Heart right ventricle (tissue), 16 donors: ENCODE measurements at regions not wholly inside any gene's neighbourhood (a gene's known extent, or its start where the extent isn't known, plus 50 kb on each side); places are given as distances from the start of the nearest gene placed in this dataset.

Experiments
- ATAC-seq, 8 donors: fragments of 200-7000 bp; cut with Tn5 transposase; one replicate each; pipeline ENCODE4 v1.9.1; 2020; ENCODE audit warnings: mild to moderate bottlenecking in 8 of 8, moderate library complexity in 8 of 8, moderate number of reproducible peaks in 1 of 8
- DNase-seq, 2 donors: peaks; one replicate each; pipeline ENCODE4 v3.0.0-alpha.2; 2020
- H3K27ac ChIP-seq, 10 donors: fragments of 200-600 bp; sonication (generic) in 2 of 10; one replicate each; pipeline versions ENCODE4 v1.5.0 to v1.8.0; 2020 to 2022; ENCODE audit warnings: mild to moderate bottlenecking in 3 of 10
- H3K27me3 ChIP-seq, 7 donors: fragments of 200-600 bp; one replicate each; pipeline ENCODE4 v1.8.0; 2021 to 2022; ENCODE audit warnings: mild to moderate bottlenecking in 2 of 7
- H3K36me3 ChIP-seq, 9 donors: fragments of 200-600 bp; sonication (generic) in 1 of 9; one replicate each; pipeline versions ENCODE4 v1.5.0 to v1.8.0; 2020 to 2022; ENCODE audit warnings: mild to moderate bottlenecking in 2 of 9
- H3K4me1 ChIP-seq, 9 donors: fragments of 200-600 bp; sonication (generic) in 1 of 9; one replicate each; pipeline versions ENCODE4 v1.5.0 to v1.8.0; 2020 to 2022; ENCODE audit warnings: mild to moderate bottlenecking in 4 of 9
- H3K4me3 ChIP-seq, 10 donors: fragments of 200-600 bp; sonication (generic) in 2 of 10; one replicate each; pipeline versions ENCODE4 v1.5.0 to v1.8.0; 2020 to 2022; ENCODE audit warnings: mild to moderate bottlenecking in 7 of 10, moderate library complexity in 2 of 10
- H3K9me3 ChIP-seq, 11 donors: fragments of 200-600 bp in 10 of 11; sonication (generic) in 2 of 11; one replicate each; pipeline versions ENCODE4 v1.5.0 to v1.8.0; 2013 to 2022; ENCODE audit warnings: mild to moderate bottlenecking in 2 of 11, control low read depth in 1 of 11, moderate library complexity in 1 of 11
- WGBS, 2 donors: extraction: QIAGEN DNeasy Blood & Tissue Kit; methylation state at CpG; one replicate each; pipeline ENCODE4 v1.1.7; 2013; ENCODE audit warnings: inconsistent platforms in 1 of 2; 5-methylcytosine and 5-hydroxymethylcytosine counted together
- intact Hi-C, 10 donors: fragments of 100-400 bp; cut with DNase I; formaldehyde crosslinking; loops; one replicate each; pipeline versions ENCODE4 v1.11.1 to v1.14.2; 2022
- TF ChIP-seq, protein P1 (sequence below), 9 donors: fragments of 200-600 bp; sonication (generic) in 2 of 9; IDR thresholded peaks; one replicate each; pipeline versions ENCODE4 v1.5.0 to v1.8.0; 2021 to 2022; ENCODE audit warnings: antibody characterized with exemption in 9 of 9, mild to moderate bottlenecking in 5 of 9, moderate library complexity in 1 of 9
- donor health status: Arrhythmogenic right ventricular cardiomyopathy.
- donor health status: ischemic (EF 13 %, LVEDD 7.1; RV severe dilation, severe dysfunction).
- donor health status: healthy with polysubstance abuse.
- donor health status: DM: no; HTN: yes; CAD: no.
- donor health status: DM: no; HTN: no; CAD: no.
- donor health status: ischemic (EF 25% LVEDD 6.9; RV normal size, moderate dysfunction).
- donor health status: ischemic (EF 25% LVEDD 5.7; RV mildly dilated, moderate dysfunction).
- donor health status: healthy.
- donor health status: DM: yes; HTN: yes; CAD: no.
- donor health status: Ischemic cardiomyopathy.
- donor health status: ischemic (EF 35%, LVEDD 5.7; RV mildly dilated, moderate dysfunction).
- donor health status: nonischemic (EF 11% LVEDD 7.7; RV severe dilation, severe dysfunction).
- donor health status: DM: yes; HTN: yes; CAD: no.
- donor health status: PGD.
- donor health status: ischemic (EF 29% LVEDD 5.4; RV normal size, mild dysfunction).
- donor health status: nonischemic (EF 23%, LVEDD 6.1; RV moderate dilation, normal function).

DNA sequence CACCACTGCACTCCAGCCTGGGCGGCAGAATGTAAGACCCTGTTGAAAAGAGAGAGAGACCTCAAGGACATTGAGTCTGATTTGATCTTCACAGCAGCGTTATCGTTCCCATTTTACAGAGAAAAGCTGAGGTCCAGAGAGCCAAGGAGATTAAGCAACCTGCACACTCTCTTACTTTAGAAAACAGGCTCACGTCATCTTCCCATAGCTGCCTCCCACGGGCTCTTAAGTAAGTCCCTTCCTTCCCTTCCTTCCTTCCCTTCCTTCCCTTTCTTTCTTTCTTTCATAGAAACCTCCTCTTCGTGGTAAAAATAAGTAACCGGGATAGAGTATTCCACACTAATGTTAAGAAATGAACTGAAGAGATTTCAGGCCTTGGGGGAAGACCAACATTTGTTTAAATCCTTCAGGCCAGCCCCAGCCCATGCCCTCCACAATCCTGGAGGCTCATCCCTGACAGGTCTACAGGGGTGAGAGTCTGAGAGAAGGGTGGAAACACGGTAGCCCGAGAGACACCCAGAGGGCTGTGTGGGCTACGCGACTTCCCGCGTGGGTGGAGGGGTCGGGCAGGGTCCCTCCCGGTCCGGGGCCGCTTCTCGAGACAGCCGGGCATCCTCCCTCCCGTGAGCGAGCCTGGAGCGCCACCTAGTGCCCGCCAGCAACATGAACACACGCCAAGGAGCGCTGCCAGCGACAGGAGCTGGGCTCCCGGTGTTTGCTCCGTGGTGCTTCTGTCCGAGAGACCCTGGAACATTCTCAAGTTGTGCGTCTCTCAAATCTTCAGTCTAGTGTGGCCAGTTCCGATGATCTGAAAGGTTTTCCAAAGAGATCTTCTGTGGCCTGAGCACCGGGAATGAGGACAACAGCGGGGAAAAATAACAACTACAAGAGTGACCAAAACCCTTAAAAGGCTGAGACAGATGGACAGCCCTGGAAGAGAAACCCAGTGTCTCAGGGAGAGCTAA lies 160.3 kb downstream of the INO80D start:
- TF ChIP-seq, protein P1, sequence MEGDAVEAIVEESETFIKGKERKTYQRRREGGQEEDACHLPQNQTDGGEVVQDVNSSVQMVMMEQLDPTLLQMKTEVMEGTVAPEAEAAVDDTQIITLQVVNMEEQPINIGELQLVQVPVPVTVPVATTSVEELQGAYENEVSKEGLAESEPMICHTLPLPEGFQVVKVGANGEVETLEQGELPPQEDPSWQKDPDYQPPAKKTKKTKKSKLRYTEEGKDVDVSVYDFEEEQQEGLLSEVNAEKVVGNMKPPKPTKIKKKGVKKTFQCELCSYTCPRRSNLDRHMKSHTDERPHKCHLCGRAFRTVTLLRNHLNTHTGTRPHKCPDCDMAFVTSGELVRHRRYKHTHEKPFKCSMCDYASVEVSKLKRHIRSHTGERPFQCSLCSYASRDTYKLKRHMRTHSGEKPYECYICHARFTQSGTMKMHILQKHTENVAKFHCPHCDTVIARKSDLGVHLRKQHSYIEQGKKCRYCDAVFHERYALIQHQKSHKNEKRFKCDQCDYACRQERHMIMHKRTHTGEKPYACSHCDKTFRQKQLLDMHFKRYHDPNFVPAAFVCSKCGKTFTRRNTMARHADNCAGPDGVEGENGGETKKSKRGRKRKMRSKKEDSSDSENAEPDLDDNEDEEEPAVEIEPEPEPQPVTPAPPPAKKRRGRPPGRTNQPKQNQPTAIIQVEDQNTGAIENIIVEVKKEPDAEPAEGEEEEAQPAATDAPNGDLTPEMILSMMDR (IDR thresholded peaks at IDR 0.05) = peak; percentile 81 to 98 (median 95)
- WGBS, 2 donors = 13 to 16% methylated on average over 33 of the region's 33 CpGs
- Histone ChIP-seq H3K27me3 (peaks cover 0 to 47% (median 24%) of the 10 kb centered on the region in 7 donors), H3K4me3 (peak overlapping the region in 6 of 10 donors; percentile 9 to 41 (median 26)), H3K27ac (peak overlapping the region in 1 of 10 donors; percentile 55), H3K9me3 (no peaks in the 10 kb centered on the region), H3K4me1 (peaks cover 1 to 24% (median 13%) of the 10 kb centered on the region in 9 donors), H3K36me3 (no peaks in the 10 kb centered on the region)
- intact Hi-C loops = loop anchor here in 9 of 10 donors (2.0 to 10.0 kb wide), 11 partner anchors 151 to 1778 kb away; partner anchors contain the start of gene NRP2 (in 1 of the 9)
- peak; percentile 88 to 97 (median 92) for ATAC-seq
- DNase-seq = peak; percentile 75 to 82

DNA sequence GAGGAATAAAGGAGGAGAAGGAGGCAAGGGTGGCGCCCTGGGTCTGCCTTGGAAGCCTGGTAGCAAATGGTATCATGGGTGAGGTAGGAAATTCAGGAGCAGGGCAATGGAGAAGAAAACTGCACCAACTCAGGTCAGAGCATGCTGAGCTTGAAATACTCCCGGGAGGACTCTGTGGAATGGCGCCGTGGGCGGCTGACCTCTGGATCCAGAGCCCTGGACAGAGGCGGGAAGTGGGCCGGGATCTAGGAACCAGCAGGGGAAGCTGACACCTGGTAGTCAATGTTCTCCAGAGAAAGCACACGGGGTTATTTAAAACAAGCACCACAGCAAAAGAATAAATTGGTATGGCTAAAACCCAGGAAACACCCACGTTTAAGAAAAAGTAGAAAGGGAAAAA lies 161.3 kb downstream of the INO80D start:
- TF ChIP-seq, protein P1 (IDR thresholded peaks at IDR 0.05) = no peak
- DNase-seq = no peak
- intact Hi-C loops = loop anchor here in 9 of 10 donors (5.0 to 10.0 kb wide), 11 partner anchors 150 to 1777 kb away; partner anchors contain the start of gene NRP2 (in 1 of the 9)
- no peak overlapping the region for H3K27ac ChIP-seq
- no peaks in the 10 kb centered on the region for H3K9me3 ChIP-seq
- H3K4me3 ChIP-seq = no peak overlapping the region
- 73 to 77% methylated on average over 9 of the region's 9 CpGs for WGBS, 2 donors
- peaks cover 0 to 15% (median 9%) of the 10 kb centered on the region in 9 donors for H3K4me1 ChIP-seq
- no peak for ATAC-seq
- H3K27me3 ChIP-seq = peaks cover 0 to 47% (median 24%) of the 10 kb centered on the region in 7 donors
- H3K36me3 ChIP-seq = no peaks in the 10 kb centered on the region

DNA sequence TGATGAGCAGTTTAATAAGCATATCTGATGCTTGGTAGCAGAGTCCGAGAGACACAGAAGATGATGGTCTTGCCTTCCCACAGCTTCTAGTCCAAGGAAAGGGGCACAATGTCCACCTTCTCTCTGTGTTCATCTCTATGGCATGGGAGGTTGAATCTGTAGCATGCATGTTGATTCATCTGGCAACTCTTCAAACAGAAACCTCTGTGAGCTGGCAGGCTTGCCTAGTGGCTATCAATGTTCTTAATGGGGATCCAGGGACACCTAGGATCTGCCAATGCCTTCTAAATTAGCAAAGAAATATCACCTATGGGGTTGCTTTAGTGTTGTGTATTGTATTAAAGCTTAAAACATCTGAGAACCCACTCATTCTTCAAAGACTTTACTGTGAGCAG lies 170.8 kb downstream of the INO80D start:
- Histone ChIP-seq H3K27ac (no peak overlapping the region), H3K36me3 (no peaks in the 10 kb centered on the region), H3K4me3 (no peak overlapping the region), H3K4me1 (no peaks in the 10 kb centered on the region), H3K27me3 (peaks cover 0 to 8% (median 0%) of the 10 kb centered on the region in 7 donors), H3K9me3 (no peaks in the 10 kb centered on the region)
- DNase-seq (no peak), ATAC-seq (peak in 2 of 8 donors; percentile 42 to 53)
- intact Hi-C loops = no loop called here
- WGBS, 2 donors = 86 to 88% methylated on average over 1 of the region's 1 CpG
- TF ChIP-seq, protein P1 (IDR thresholded peaks at IDR 0.05) = no peak

DNA sequence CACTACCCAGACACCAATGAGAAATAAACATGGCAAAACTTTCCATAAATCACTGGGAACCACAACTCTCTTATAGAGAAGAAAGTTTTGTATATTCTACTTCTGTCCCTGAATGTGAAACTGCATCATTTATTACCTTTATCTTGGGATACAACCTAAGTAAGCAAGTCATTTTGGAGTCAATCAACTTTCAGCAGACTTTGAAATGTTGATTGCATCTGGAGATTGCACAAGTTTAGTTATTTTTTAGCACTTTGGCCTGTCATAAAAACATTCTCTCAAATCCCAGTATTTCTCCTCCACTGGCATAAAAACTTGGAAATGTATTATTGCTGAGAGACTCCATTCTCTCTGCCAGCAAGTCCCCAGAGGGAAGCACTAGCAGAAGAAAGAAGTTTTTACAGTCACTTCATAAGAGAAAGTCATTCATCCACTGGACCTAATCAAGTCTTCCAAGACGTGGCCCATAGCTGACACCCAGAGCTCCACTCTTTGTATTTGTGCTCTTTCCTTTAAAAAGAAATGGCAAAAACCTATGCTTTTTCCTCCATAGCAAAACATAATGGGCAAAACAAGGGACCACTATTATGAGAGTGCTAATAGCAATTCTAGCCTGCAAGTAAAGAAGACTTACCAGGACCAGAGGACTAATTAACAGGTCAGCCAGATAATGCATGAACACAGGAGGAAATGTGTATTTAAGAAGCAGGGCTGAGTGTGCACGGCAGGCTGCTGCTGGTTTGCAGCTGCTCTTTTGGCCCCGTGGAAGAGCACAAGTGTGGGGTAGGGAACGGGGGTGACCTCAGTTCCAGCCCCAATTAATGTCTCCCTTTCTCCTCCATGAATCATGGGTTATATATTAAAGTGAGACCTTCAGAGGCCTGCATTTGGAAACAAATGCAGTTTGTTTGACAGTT lies 171.5 kb downstream of the INO80D start:
- no peaks in the 10 kb centered on the region for H3K4me1 ChIP-seq
- intact Hi-C loops = no loop called here
- H3K27me3 ChIP-seq = peaks cover 0 to 11% (median 0%) of the 10 kb centered on the region in 7 donors
- TF ChIP-seq, protein P1 (IDR thresholded peaks at IDR 0.05) = no peak
- DNase-seq = no peak
- H3K36me3 ChIP-seq = no peaks in the 10 kb centered on the region
- H3K27ac ChIP-seq = no peak overlapping the region
- no peak overlapping the region for H3K4me3 ChIP-seq
- 51 to 60% methylated on average over 4 of the region's 4 CpGs for WGBS, 2 donors
- H3K9me3 ChIP-seq = no peaks in the 10 kb centered on the region
- ATAC-seq = no peak
